ENCODE measurements at regions not wholly inside any gene's neighbourhood (a gene's known extent, or its start where the extent isn't known, plus 50 kb on each side); places are given as distances from the start of the nearest gene placed in this dataset.

DNA sequence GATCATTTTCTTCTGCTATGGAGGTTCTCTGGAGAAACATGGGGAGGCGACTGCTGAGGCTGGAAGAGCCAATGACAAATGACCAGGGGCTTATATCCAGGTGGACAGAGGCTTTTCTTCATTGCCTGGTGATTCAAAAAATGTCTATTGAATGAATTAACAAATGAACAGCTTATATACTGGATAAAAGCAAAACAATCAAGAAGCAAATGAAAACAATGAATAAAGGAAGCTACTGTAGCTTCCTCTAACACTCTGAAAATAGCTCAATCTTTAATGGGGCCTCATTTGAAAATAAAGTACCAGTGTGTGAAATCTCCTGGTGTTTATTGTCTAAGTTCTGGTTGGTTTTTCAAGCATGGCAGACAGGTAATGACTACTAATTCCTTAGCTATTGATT is 167.5 kb upstream of the TMTC4 start:
- no peak for TF ChIP-seq ZNF624 (tag by site-specific recombination; IDR thresholded peaks at IDR 0.05)
- TF ChIP-seq, protein P1, sequence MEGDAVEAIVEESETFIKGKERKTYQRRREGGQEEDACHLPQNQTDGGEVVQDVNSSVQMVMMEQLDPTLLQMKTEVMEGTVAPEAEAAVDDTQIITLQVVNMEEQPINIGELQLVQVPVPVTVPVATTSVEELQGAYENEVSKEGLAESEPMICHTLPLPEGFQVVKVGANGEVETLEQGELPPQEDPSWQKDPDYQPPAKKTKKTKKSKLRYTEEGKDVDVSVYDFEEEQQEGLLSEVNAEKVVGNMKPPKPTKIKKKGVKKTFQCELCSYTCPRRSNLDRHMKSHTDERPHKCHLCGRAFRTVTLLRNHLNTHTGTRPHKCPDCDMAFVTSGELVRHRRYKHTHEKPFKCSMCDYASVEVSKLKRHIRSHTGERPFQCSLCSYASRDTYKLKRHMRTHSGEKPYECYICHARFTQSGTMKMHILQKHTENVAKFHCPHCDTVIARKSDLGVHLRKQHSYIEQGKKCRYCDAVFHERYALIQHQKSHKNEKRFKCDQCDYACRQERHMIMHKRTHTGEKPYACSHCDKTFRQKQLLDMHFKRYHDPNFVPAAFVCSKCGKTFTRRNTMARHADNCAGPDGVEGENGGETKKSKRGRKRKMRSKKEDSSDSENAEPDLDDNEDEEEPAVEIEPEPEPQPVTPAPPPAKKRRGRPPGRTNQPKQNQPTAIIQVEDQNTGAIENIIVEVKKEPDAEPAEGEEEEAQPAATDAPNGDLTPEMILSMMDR (tag by site-specific recombination; IDR thresholded peaks at IDR 0.05) = no peak
- TF ChIP-seq, protein P2, sequence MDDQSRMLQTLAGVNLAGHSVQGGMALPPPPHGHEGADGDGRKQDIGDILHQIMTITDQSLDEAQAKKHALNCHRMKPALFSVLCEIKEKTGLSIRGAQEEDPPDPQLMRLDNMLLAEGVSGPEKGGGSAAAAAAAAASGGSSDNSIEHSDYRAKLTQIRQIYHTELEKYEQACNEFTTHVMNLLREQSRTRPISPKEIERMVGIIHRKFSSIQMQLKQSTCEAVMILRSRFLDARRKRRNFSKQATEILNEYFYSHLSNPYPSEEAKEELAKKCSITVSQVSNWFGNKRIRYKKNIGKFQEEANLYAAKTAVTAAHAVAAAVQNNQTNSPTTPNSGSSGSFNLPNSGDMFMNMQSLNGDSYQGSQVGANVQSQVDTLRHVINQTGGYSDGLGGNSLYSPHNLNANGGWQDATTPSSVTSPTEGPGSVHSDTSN (CRISPR knock-in tag; IDR thresholded peaks at IDR 0.05) = no peak
- TF ChIP-seq PRDM1 (tag by site-specific recombination; IDR thresholded peaks at IDR 0.05) = no peak
- no peak for TF ChIP-seq ZNF768 (tag by site-specific recombination; IDR thresholded peaks at IDR 0.05)
- TF ChIP-seq ZNF302 (tag by site-specific recombination; IDR thresholded peaks at IDR 0.05; ENCODE audit: low read depth) = no peak
- no peak for TF ChIP-seq GLI2 (tag by site-specific recombination; IDR thresholded peaks at IDR 0.05; ENCODE audit: borderline replicate concordance, low read depth)
- TF ChIP-seq ZNF266 (tag by site-specific recombination; IDR thresholded peaks at IDR 0.05; ENCODE audit: low read depth) = no peak
- TF ChIP-seq SP2 (tag by site-specific recombination; IDR thresholded peaks at IDR 0.05) = no peak
- no peak for TF ChIP-seq ZNF558 (tag by site-specific recombination; IDR thresholded peaks at IDR 0.05)
